Panc1 (cell line): ENCODE measurements at regions not wholly inside any gene's neighbourhood (a gene's known extent, or its start where the extent isn't known, plus 50 kb on each side); places are given as distances from the start of the nearest gene placed in this dataset.

Experiments used
- ATAC-seq: fragments of 200-7000 bp; cut with Tn5 transposase; 2 replicates; pipeline ENCODE4 v1.9.1; 2020; ENCODE audit warnings: mild to moderate bottlenecking, moderate library complexity
- BruUV-seq: library from RNA; stranded (reverse); fragments of 400-500 nt; replicated peaks from 2 replicates; lab custom pipeline; 2021; lab: Mats Ljungman, UMichigan
- CTCF ChIA-PET: fragments of 300-600 bp; sonication (Branson Sonifier 250); formaldehyde crosslinking; loops from one replicate; lab custom pipeline; 2022; ENCODE audit warnings: antibody characterized with exemption; lab: Charles Lee
- POLR2A ChIA-PET: fragments of 300-600 bp; sonication (Branson Sonifier 250); formaldehyde crosslinking; loops from one replicate; lab custom pipeline; 2022; ENCODE audit warnings: antibody characterized with exemption; lab: Charles Lee
- DNase-seq: peaks from one replicate; pipeline ENCODE4 v3.0.0-alpha.2; 2010; ENCODE audit warnings: low read depth, low spot score
- H3K27ac ChIP-seq: 2 replicates; pipeline ENCODE4 v1.5.1; 2011; ENCODE audit warnings: mild to moderate bottlenecking, low read length, inconsistent platforms
- H3K27me3 ChIP-seq: fragments of 200-500 bp; sonication (Bioruptor generic); 2 replicates; pipeline ENCODE4 v1.6.0; 2014; ENCODE audit warnings: low read length, inconsistent platforms; ENCODE audit not compliant: control insufficient read depth, insufficient read depth
- H3K36me3 ChIP-seq: fragments of 200-500 bp; sonication (Bioruptor generic); 2 replicates; pipeline ENCODE4 v1.5.1; 2014; ENCODE audit warnings: inconsistent platforms, mild to moderate bottlenecking, low read length, moderate library complexity; ENCODE audit not compliant: control insufficient read depth, insufficient read depth
- H3K4me1 ChIP-seq: 2 replicates; pipeline ENCODE4 v1.5.1; 2011; ENCODE audit warnings: inconsistent platforms, mild to moderate bottlenecking, low read length, moderate library complexity; ENCODE audit not compliant: control insufficient read depth, insufficient read depth
- H3K4me3 ChIP-seq, 2 experiments: 2 replicates each; pipeline ENCODE4 v1.5.1; 2011 to 2012; ENCODE audit warnings: low read depth in 2 of 2, low read length in 2 of 2, mild to moderate bottlenecking in 2 of 2, inconsistent platforms in 1 of 2, moderate library complexity in 1 of 2
- H3K9me3 ChIP-seq: fragments of 200-500 bp; sonication (Bioruptor generic); 2 replicates; pipeline ENCODE4 v1.5.1; 2014; ENCODE audit warnings: low read depth, mild to moderate bottlenecking, inconsistent platforms, low read length, moderate library complexity; ENCODE audit not compliant: control insufficient read depth, insufficient read depth
- POLR2AphosphoS5 ChIP-seq: IDR thresholded peaks from 2 replicates; pipeline ENCODE4 v1.6.1; 2012; ENCODE audit warnings: mild to moderate bottlenecking, low read depth, low read length, moderate library complexity
- SIN3A ChIP-seq: IDR thresholded peaks from 2 replicates; pipeline ENCODE4 v1.6.1; 2012; ENCODE audit warnings: low read depth, mild to moderate bottlenecking, low read length, moderate library complexity, borderline replicate concordance; ENCODE audit not compliant: insufficient read depth
- TCF7L2 ChIP-seq: IDR thresholded peaks from 2 replicates; pipeline ENCODE4 v1.6.1; 2011; ENCODE audit warnings: mild to moderate bottlenecking, low read depth, low read length, inconsistent platforms
- in situ Hi-C: cut with HindIII; loops from 2 replicates; pipeline ENCODE4 v1.10.0; 2016; ENCODE audit warnings: low sequenced_read_pairs, low pct_unique_long_range_greater_than_20kb
- intact Hi-C: fragments of 100-400 bp; cut with micrococcal nuclease; formaldehyde crosslinking; loops from one replicate; pipeline ENCODE4 v1.10.0; 2022; ENCODE audit not compliant: unreplicated experiment
- TF ChIP-seq, protein P1 (sequence below), 2 experiments: IDR thresholded peaks; 2 replicates each; pipeline ENCODE4 v1.6.1; 2011 to 2012; ENCODE audit warnings: low read depth in 2 of 2, control low read depth in 1 of 2, low read length in 1 of 2, mild to moderate bottlenecking in 1 of 2, moderate library complexity in 1 of 2; ENCODE audit not compliant: insufficient read depth in 1 of 2
- TF ChIP-seq, protein P2 (sequence below): fragments of 450-650 bp; IDR thresholded peaks from 2 replicates; pipeline ENCODE4 v1.5.1; 2017; ENCODE audit warnings: mild to moderate bottlenecking

GRCh38 chr6:134391205-134391604 lies 73.3 kb upstream of the SGK1 start:
- H3K27ac ChIP-seq, result no peak overlapping the region
- CTCF ChIA-PET, result no interaction called here
- no peak for ATAC-seq

GRCh38 chr6:134389658-134390057 lies 71.7 kb upstream of the SGK1 start:
- ChIA-PET CTCF (no interaction called here), POLR2A (no interaction called here)
- intact Hi-C loops, result no loop called here
- H3K27ac ChIP-seq, result no peak overlapping the region
- DNase-seq, result no peak
- H3K9me3 ChIP-seq, result no peaks in the 10 kb centered on the region
- no peaks in the 10 kb centered on the region for H3K36me3 ChIP-seq
- H3K4me1 ChIP-seq, result no peaks in the 10 kb centered on the region
- ATAC-seq, result no peak
- H3K4me3 ChIP-seq, result no peak overlapping the region
- no peak for TF ChIP-seq SIN3A
- TF ChIP-seq, protein P1, sequence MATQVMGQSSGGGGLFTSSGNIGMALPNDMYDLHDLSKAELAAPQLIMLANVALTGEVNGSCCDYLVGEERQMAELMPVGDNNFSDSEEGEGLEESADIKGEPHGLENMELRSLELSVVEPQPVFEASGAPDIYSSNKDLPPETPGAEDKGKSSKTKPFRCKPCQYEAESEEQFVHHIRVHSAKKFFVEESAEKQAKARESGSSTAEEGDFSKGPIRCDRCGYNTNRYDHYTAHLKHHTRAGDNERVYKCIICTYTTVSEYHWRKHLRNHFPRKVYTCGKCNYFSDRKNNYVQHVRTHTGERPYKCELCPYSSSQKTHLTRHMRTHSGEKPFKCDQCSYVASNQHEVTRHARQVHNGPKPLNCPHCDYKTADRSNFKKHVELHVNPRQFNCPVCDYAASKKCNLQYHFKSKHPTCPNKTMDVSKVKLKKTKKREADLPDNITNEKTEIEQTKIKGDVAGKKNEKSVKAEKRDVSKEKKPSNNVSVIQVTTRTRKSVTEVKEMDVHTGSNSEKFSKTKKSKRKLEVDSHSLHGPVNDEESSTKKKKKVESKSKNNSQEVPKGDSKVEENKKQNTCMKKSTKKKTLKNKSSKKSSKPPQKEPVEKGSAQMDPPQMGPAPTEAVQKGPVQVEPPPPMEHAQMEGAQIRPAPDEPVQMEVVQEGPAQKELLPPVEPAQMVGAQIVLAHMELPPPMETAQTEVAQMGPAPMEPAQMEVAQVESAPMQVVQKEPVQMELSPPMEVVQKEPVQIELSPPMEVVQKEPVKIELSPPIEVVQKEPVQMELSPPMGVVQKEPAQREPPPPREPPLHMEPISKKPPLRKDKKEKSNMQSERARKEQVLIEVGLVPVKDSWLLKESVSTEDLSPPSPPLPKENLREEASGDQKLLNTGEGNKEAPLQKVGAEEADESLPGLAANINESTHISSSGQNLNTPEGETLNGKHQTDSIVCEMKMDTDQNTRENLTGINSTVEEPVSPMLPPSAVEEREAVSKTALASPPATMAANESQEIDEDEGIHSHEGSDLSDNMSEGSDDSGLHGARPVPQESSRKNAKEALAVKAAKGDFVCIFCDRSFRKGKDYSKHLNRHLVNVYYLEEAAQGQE (IDR thresholded peaks at IDR 0.05; ENCODE audit: insufficient read depth in 1 of 2, low read depth in 2 of 2, low read length in 1 of 2), result no peak
- TF ChIP-seq POLR2AphosphoS5, result no peak
- TF ChIP-seq, protein P2, sequence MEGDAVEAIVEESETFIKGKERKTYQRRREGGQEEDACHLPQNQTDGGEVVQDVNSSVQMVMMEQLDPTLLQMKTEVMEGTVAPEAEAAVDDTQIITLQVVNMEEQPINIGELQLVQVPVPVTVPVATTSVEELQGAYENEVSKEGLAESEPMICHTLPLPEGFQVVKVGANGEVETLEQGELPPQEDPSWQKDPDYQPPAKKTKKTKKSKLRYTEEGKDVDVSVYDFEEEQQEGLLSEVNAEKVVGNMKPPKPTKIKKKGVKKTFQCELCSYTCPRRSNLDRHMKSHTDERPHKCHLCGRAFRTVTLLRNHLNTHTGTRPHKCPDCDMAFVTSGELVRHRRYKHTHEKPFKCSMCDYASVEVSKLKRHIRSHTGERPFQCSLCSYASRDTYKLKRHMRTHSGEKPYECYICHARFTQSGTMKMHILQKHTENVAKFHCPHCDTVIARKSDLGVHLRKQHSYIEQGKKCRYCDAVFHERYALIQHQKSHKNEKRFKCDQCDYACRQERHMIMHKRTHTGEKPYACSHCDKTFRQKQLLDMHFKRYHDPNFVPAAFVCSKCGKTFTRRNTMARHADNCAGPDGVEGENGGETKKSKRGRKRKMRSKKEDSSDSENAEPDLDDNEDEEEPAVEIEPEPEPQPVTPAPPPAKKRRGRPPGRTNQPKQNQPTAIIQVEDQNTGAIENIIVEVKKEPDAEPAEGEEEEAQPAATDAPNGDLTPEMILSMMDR, result no peak
- no peak for TF ChIP-seq TCF7L2
- in situ Hi-C loops, result no loop called here
- BruUV-seq, result no TSS peak
- H3K27me3 ChIP-seq, result no peaks in the 10 kb centered on the region

More at GRCh38 chr6:134391205-134391604, 73.3 kb upstream of the SGK1 start:
- intact Hi-C loops, result no loop called here
- TF ChIP-seq TCF7L2 (no peak), POLR2AphosphoS5 (no peak), SIN3A (no peak)
- TF ChIP-seq, protein P1 (IDR thresholded peaks at IDR 0.05; ENCODE audit: insufficient read depth in 1 of 2, low read depth in 2 of 2, low read length in 1 of 2), result no peak
- TF ChIP-seq, protein P2, result no peak
- no peaks in the 10 kb centered on the region for H3K4me1 ChIP-seq
- BruUV-seq, result no TSS peak
- no peaks in the 10 kb centered on the region for H3K27me3 ChIP-seq
- H3K36me3 ChIP-seq, result no peaks in the 10 kb centered on the region
- POLR2A ChIA-PET, result no interaction called here
- in situ Hi-C loops, result no loop called here
- H3K9me3 ChIP-seq, result no peaks in the 10 kb centered on the region
- DNase-seq, result no peak
- H3K4me3 ChIP-seq, result no peak overlapping the region
